Neuronal stem cell (in vitro differentiated cells): ENCODE measurements at regions not wholly inside any gene's neighbourhood (a gene's known extent, or its start where the extent isn't known, plus 50 kb on each side); places are given as distances from the start of the nearest gene placed in this dataset.

Source experiments
- DNase-seq: peaks from one replicate; pipeline ENCODE4 v3.0.0-alpha.2; 2013; ENCODE audit warnings: low spot score
- H2AFZ ChIP-seq: one replicate; pipeline ENCODE4 v1.6.1; 2013; ENCODE audit warnings: mild to moderate bottlenecking, low read length, inconsistent platforms
- H2AK5ac ChIP-seq: 2 replicates; pipeline ENCODE4 v1.6.1; 2013; ENCODE audit warnings: low read depth, mild to moderate bottlenecking, inconsistent platforms, low read length, moderate library complexity, mixed read lengths
- H2BK120ac ChIP-seq: 2 replicates; pipeline ENCODE4 v1.6.1; 2013; ENCODE audit warnings: low read depth, mild to moderate bottlenecking, inconsistent platforms, low read length, moderate library complexity, mixed read lengths
- H2BK12ac ChIP-seq: one replicate; pipeline ENCODE4 v1.6.1; 2013; ENCODE audit warnings: low read length, inconsistent platforms
- H2BK15ac ChIP-seq: 2 replicates; pipeline ENCODE4 v1.6.1; 2013; ENCODE audit warnings: mild to moderate bottlenecking, low read length, inconsistent platforms, mixed read lengths
- H2BK5ac ChIP-seq: one replicate; pipeline ENCODE4 v1.6.1; 2013; ENCODE audit warnings: inconsistent platforms, mild to moderate bottlenecking, low read length, moderate library complexity
- H3K14ac ChIP-seq: one replicate; pipeline ENCODE4 v1.6.1; 2013; ENCODE audit warnings: low read length, inconsistent platforms
- H3K18ac ChIP-seq: 2 replicates; pipeline ENCODE4 v1.6.1; 2013; ENCODE audit warnings: low read length, inconsistent platforms
- H3K23ac ChIP-seq: 2 replicates; pipeline ENCODE4 v1.6.1; 2013; ENCODE audit warnings: low read depth, mild to moderate bottlenecking, mixed read lengths, low read length, inconsistent platforms; ENCODE audit not compliant: poor library complexity
- H3K27ac ChIP-seq: replicated peaks from 3 replicates; pipeline ENCODE4 v1.5.1; 2013; ENCODE audit warnings: low read length, inconsistent platforms
- H3K27me3 ChIP-seq, 3 experiments: 2 replicates each; pipeline ENCODE4 v1.6.1; 2013; ENCODE audit warnings: low read length in 3 of 3, mild to moderate bottlenecking in 2 of 3, inconsistent platforms in 1 of 3, low read depth in 1 of 3, mixed read lengths in 1 of 3, moderate library complexity in 1 of 3; ENCODE audit not compliant: control insufficient read depth in 3 of 3, insufficient read depth in 3 of 3
- H3K36me3 ChIP-seq, 2 donors: replicated peaks in 1 of 2; 2 replicates each; pipeline ENCODE4 v1.6.1; 2013; ENCODE audit warnings: low read length in 2 of 2; ENCODE audit not compliant: control insufficient read depth in 2 of 2, insufficient read depth in 2 of 2
- H3K4ac ChIP-seq: 2 replicates; pipeline ENCODE4 v1.6.1; 2013; ENCODE audit warnings: inconsistent platforms, mild to moderate bottlenecking, low read length, moderate library complexity
- H3K4me1 ChIP-seq, 2 donors: 1 replicate in 1 of 2; 2 replicates in 1 of 2; pipeline ENCODE4 v1.6.1; 2013; ENCODE audit warnings: low read length in 2 of 2, low read depth in 1 of 2; ENCODE audit not compliant: control insufficient read depth in 2 of 2, insufficient read depth in 1 of 2
- H3K4me2 ChIP-seq: one replicate; pipeline ENCODE4 v1.6.1; 2013; ENCODE audit warnings: mild to moderate bottlenecking, low read length, inconsistent platforms; ENCODE audit not compliant: insufficient read depth, poor library complexity, severe bottlenecking
- H3K4me3 ChIP-seq, 2 donors: 2 replicates each; pipeline ENCODE4 v1.5.1; 2013; ENCODE audit warnings: low read length in 2 of 2, mild to moderate bottlenecking in 2 of 2, inconsistent platforms in 1 of 2, moderate library complexity in 1 of 2
- H3K79me1 ChIP-seq: one replicate; pipeline ENCODE4 v1.6.1; 2013; ENCODE audit warnings: low read depth, mild to moderate bottlenecking, inconsistent platforms, low read length, moderate library complexity
- H3K9ac ChIP-seq: one replicate; pipeline ENCODE4 v1.6.1; 2013; ENCODE audit warnings: mild to moderate bottlenecking, low read depth, low read length, inconsistent platforms; ENCODE audit not compliant: poor library complexity
- H3K9me3 ChIP-seq, 2 donors: replicated peaks in 1 of 2; 2 replicates each; pipeline versions ENCODE3 to v1.6.1; 2013; ENCODE audit warnings: low read length in 2 of 2, mild to moderate bottlenecking in 2 of 2, inconsistent platforms in 1 of 2, low read depth in 1 of 2, mixed read lengths in 1 of 2, moderate library complexity in 1 of 2; ENCODE audit not compliant: control insufficient read depth in 2 of 2, insufficient read depth in 1 of 2
- H4K8ac ChIP-seq: one replicate; pipeline ENCODE4 v1.6.1; 2013; ENCODE audit warnings: low read depth, mild to moderate bottlenecking, inconsistent platforms, low read length, moderate library complexity
- H4K91ac ChIP-seq: one replicate; pipeline ENCODE4 v1.6.1; 2013; ENCODE audit warnings: low read length, low read depth, mild to moderate bottlenecking, inconsistent platforms; ENCODE audit not compliant: poor library complexity
- WGBS, 2 donors: extraction: QIAGEN DNeasy Blood & Tissue Kit; methylation state at CpG; one replicate each; pipeline ENCODE4 v1.1.7; 2013; ENCODE audit warnings: missing lambda C conversion rate in 2 of 2, mixed read lengths in 1 of 2; ENCODE audit not compliant: insufficient read length in 2 of 2, insufficient replicate concordance in 1 of 2; ENCODE audit errors: extremely low coverage in 2 of 2; 5-methylcytosine and 5-hydroxymethylcytosine counted together

GRCh38 chr3:164814106-164814505 is 264.2 kb downstream of the SI start:
- no peak overlapping the region for H4K8ac ChIP-seq
- H3K9ac ChIP-seq: no peak overlapping the region
- H2BK12ac ChIP-seq: no peak overlapping the region
- H2BK15ac ChIP-seq: no peak overlapping the region
- no peaks in the 10 kb centered on the region for H3K27me3 ChIP-seq
- H3K4me1 ChIP-seq: no peaks in the 10 kb centered on the region
- H2AFZ ChIP-seq: peak overlapping the region; percentile 61
- no peak for DNase-seq
- no peaks in the 10 kb centered on the region for H3K36me3 ChIP-seq
- no peak overlapping the region for H2BK120ac ChIP-seq
- no peak overlapping the region for H2AK5ac ChIP-seq
- no CpG with 5 or more reads among the region's 15 CpGs for WGBS, 2 donors
- no peaks in the 10 kb centered on the region for H3K9me3 ChIP-seq
- no peak overlapping the region for H3K23ac ChIP-seq
- H3K14ac ChIP-seq: no peak overlapping the region
- H3K4ac ChIP-seq: no peak overlapping the region
- no peak overlapping the region for H3K4me2 ChIP-seq
- H3K18ac ChIP-seq: no peak overlapping the region
- no peak overlapping the region for H3K27ac ChIP-seq
- H3K4me3 ChIP-seq: no peak overlapping the region
- no peaks in the 10 kb centered on the region for H3K79me1 ChIP-seq
- H2BK5ac ChIP-seq: no peak overlapping the region
- H4K91ac ChIP-seq: no peak overlapping the region

DNA sequence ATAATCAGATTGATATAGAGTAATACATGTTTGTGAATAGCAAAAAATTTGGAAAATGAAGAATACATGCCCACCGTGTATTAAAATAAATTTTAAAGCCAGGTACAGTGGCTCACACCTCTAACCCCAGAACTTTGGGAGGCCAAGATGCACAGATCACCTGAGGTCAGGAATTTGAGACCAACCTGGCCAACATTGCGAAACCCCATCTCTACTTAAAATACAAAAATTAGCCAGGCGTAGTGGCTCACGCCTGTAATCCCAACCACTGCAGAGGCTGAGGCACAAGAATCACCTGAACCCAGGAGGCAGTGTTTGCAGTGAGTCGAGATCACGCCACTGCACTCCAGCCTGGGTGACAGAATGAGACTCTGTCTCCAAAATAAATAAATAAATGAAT is 266.3 kb downstream of the SI start:
- DNase-seq: no peak
- H2BK12ac ChIP-seq: no peak overlapping the region
- no peaks in the 10 kb centered on the region for H3K36me3 ChIP-seq
- no peaks in the 10 kb centered on the region for H3K4me1 ChIP-seq
- H3K4ac ChIP-seq: no peak overlapping the region
- H3K79me1 ChIP-seq: no peaks in the 10 kb centered on the region
- no peak overlapping the region for H4K91ac ChIP-seq
- no CpG with 5 or more reads among the region's 6 CpGs for WGBS, 2 donors
- no peak overlapping the region for H3K27ac ChIP-seq
- H2BK5ac ChIP-seq: no peak overlapping the region
- no peaks in the 10 kb centered on the region for H3K27me3 ChIP-seq
- H2BK15ac ChIP-seq: no peak overlapping the region
- no peaks in the 10 kb centered on the region for H3K9me3 ChIP-seq
- no peak overlapping the region for H2BK120ac ChIP-seq
- no peak overlapping the region for H3K14ac ChIP-seq
- no peak overlapping the region for H3K23ac ChIP-seq
- H2AFZ ChIP-seq: no peak overlapping the region
- H4K8ac ChIP-seq: no peak overlapping the region
- H3K9ac ChIP-seq: no peak overlapping the region
- no peak overlapping the region for H2AK5ac ChIP-seq
- no peak overlapping the region for H3K4me2 ChIP-seq
- no peak overlapping the region for H3K18ac ChIP-seq
- H3K4me3 ChIP-seq: no peak overlapping the region

DNA sequence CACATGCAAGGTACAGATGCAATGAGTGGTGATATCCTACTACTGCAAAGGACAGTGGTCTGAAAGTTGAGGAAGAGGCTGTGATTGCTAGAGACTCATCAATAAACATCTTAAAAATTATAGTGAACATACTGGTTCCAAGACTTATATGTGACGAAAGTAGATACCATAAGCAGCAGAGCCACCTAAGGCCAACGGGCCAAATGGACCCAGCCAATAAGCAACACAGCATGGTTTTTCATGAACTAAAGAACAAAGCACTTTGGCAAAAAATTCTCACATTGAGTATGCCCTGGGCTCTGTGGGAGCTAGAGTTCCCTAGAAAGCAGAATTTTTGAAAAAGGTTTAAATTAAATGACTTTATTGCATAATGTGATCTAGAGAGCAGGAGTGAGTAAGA is 272.1 kb downstream of the SI start:
- Histone ChIP-seq H3K27me3 (no peaks in the 10 kb centered on the region), H4K8ac (no peak overlapping the region), H3K4me1 (no peaks in the 10 kb centered on the region), H3K9me3 (no peaks in the 10 kb centered on the region), H2AK5ac (no peak overlapping the region), H3K36me3 (no peaks in the 10 kb centered on the region), H3K4me2 (no peak overlapping the region), H3K18ac (no peak overlapping the region), H4K91ac (no peak overlapping the region), H2BK5ac (no peak overlapping the region), H3K23ac (no peak overlapping the region), H3K27ac (no peak overlapping the region), H3K4me3 (no peak overlapping the region), H3K14ac (no peak overlapping the region), H3K79me1 (no peaks in the 10 kb centered on the region), H3K9ac (no peak overlapping the region), H2BK12ac (no peak overlapping the region), H2AFZ (no peak overlapping the region), H3K4ac (no peak overlapping the region), H2BK120ac (no peak overlapping the region), H2BK15ac (no peak overlapping the region)
- no peak for DNase-seq
- WGBS, 2 donors: no CpG with 5 or more reads among the region's 2 CpGs

- no peak overlapping the region for H2BK5ac ChIP-seq
- H3K4me3 ChIP-seq: no peak overlapping the region
- H3K9ac ChIP-seq: no peak overlapping the region
- H3K14ac ChIP-seq: no peak overlapping the region
- no peak overlapping the region for H2BK12ac ChIP-seq
- no peak overlapping the region for H2AFZ ChIP-seq
- H3K36me3 ChIP-seq: no peaks in the 10 kb centered on the region
- no peak overlapping the region for H3K4me2 ChIP-seq
- no peak overlapping the region for H3K4ac ChIP-seq
- H4K8ac ChIP-seq: no peak overlapping the region
- H2AK5ac ChIP-seq: no peak overlapping the region
- no peak overlapping the region for H2BK120ac ChIP-seq
- no peak overlapping the region for H3K18ac ChIP-seq
- no peaks in the 10 kb centered on the region for H3K4me1 ChIP-seq
- no peaks in the 10 kb centered on the region for H3K27me3 ChIP-seq
- no peaks in the 10 kb centered on the region for H3K79me1 ChIP-seq
- no peak overlapping the region for H3K27ac ChIP-seq
- no peak overlapping the region for H2BK15ac ChIP-seq
- no CpG with 5 or more reads among the region's 1 CpG for WGBS, 2 donors
- H4K91ac ChIP-seq: no peak overlapping the region
- no peaks in the 10 kb centered on the region for H3K9me3 ChIP-seq
- DNase-seq: no peak
- no peak overlapping the region for H3K23ac ChIP-seq
These were observed 284.2 kb downstream of the SI start for GRCh38 chr3:164794099-164794498.
